Thyroid gland (tissue), 4 donors: ENCODE measurements at regions not wholly inside any gene's neighbourhood (a gene's known extent, or its start where the extent isn't known, plus 50 kb on each side); places are given as distances from the start of the nearest gene placed in this dataset.

Experiments used
- CTCF ChIP-seq, 6 experiments: fragments of 200-600 bp in 3 of 6; fragments of 450-650 bp in 3 of 6; sonication (generic) in 3 of 6; IDR thresholded peaks; one replicate each; pipeline ENCODE4 v1.5.1; 2016 to 2019; ENCODE audit warnings: antibody characterized with exemption in 6 of 6, mild to moderate bottlenecking in 2 of 6, inconsistent platforms in 1 of 6, moderate library complexity in 1 of 6
- POLR2A ChIP-seq, 2 donors: fragments of 450-650 bp; IDR thresholded peaks; one replicate each; pipeline ENCODE4 v1.6.1; 2017; ENCODE audit warnings: antibody characterized with exemption in 2 of 2, mild to moderate bottlenecking in 2 of 2, moderate library complexity in 1 of 2

- TF ChIP-seq POLR2A (IDR thresholded peaks at IDR 0.05) (no peak), CTCF (IDR thresholded peaks at IDR 0.05) (no peak)
Observed at GRCh38 chr6:165715428-165715827, 52.4 kb upstream of the PDE10A start.
